Skeletal muscle tissue (tissue), 3 donors: ENCODE measurements at regions not wholly inside any gene's neighbourhood (a gene's known extent, or its start where the extent isn't known, plus 50 kb on each side); places are given as distances from the start of the nearest gene placed in this dataset.

ENCODE experiments used
- H3K27ac ChIP-seq: one replicate; pipeline ENCODE4 v1.7.0; 2013; ENCODE audit warnings: mild to moderate bottlenecking, low read depth, low read length, inconsistent platforms
- H3K27me3 ChIP-seq, 3 donors: one replicate each; pipeline ENCODE4 v1.7.0; 2013; ENCODE audit warnings: low read length in 3 of 3; ENCODE audit not compliant: control insufficient read depth in 3 of 3, insufficient read depth in 3 of 3
- H3K36me3 ChIP-seq, 3 donors: one replicate each; pipeline ENCODE4 v1.7.0; 2013; ENCODE audit warnings: low read length in 3 of 3; ENCODE audit not compliant: control insufficient read depth in 3 of 3, insufficient read depth in 3 of 3
- H3K4me1 ChIP-seq, 3 donors: one replicate each; pipeline ENCODE4 v1.7.0; 2013; ENCODE audit warnings: low read length in 3 of 3, mild to moderate bottlenecking in 3 of 3; ENCODE audit not compliant: control insufficient read depth in 3 of 3, insufficient read depth in 3 of 3
- H3K4me3 ChIP-seq, 3 donors: one replicate each; pipeline ENCODE4 v1.7.0; 2013; ENCODE audit warnings: low read length in 3 of 3
- H3K9ac ChIP-seq, 3 donors: one replicate each; pipeline ENCODE4 v1.7.0; 2013; ENCODE audit warnings: low read length in 3 of 3, mild to moderate bottlenecking in 3 of 3, moderate library complexity in 2 of 3, low read depth in 1 of 3
- H3K9me3 ChIP-seq, 3 donors: one replicate each; pipeline ENCODE4 v1.7.0; 2013; ENCODE audit warnings: low read length in 3 of 3; ENCODE audit not compliant: control insufficient read depth in 3 of 3
- donor health status: Osteomylitis.

GRCh38 chr16:72664056-72664508 is 383.8 kb downstream of the ZFHX3 start:
- no peak overlapping the region for H3K27ac ChIP-seq
- peaks cover 9 to 12% (median 12%) of the 10 kb centered on the region in 3 donors for H3K4me1 ChIP-seq
- H3K27me3 ChIP-seq, result no peaks in the 10 kb centered on the region
- peak overlapping the region; percentile 78 to 84 (median 82) for H3K9ac ChIP-seq
- no peaks in the 10 kb centered on the region for H3K9me3 ChIP-seq
- H3K4me3 ChIP-seq, result peak overlapping the region; percentile 76 to 93 (median 78)
- no peaks in the 10 kb centered on the region for H3K36me3 ChIP-seq

- Histone ChIP-seq H3K4me3 (no peak overlapping the region), H3K9me3 (no peaks in the 10 kb centered on the region), H3K4me1 (peaks cover 4 to 6% (median 5%) of the 10 kb centered on the region in 3 donors), H3K27ac (no peak overlapping the region), H3K27me3 (no peaks in the 10 kb centered on the region), H3K36me3 (no peaks in the 10 kb centered on the region), H3K9ac (no peak overlapping the region)
These were observed 388.8 kb downstream of the ZFHX3 start for GRCh38 chr16:72658888-72659717.

DNA sequence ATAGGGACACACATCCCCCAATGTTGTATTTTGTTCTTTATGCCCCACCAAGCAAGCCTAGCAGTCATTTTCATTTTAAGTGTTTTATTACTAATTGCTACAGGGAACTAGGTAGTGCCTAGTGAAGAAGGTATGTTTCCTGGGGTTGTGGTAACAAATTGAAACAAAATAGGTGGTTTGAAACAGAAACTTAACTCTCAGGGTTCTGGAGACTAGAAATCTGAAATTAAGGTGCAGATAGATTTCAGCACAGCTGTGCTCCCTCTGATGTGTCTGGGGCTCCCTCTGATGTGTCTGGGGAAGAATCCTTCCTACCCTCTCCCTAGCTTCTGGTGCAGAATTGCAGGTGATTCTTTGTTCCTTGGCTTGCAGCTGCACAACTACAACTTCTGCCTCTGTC is 390.1 kb downstream of the ZFHX3 start:
- Histone ChIP-seq H3K27ac (no peak overlapping the region), H3K4me3 (no peak overlapping the region), H3K36me3 (no peaks in the 10 kb centered on the region)

DNA sequence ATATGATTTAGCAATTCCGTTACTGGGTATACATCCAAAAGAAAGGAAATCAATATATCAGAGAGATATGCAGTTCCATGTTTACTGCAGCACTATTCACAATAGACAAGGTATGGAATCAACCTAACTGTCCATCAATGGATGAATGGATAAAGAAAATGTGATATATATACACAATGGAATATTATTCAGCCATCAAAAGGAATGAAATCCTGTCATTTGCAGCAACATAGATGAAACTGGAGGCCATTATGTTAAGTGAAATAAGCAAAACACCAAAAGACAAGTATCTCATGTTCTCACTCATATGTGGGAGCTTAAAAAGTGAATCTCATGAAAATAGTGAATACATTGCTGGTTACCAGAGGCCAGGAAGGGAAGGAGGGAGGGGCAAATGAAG is 390.8 kb downstream of the ZFHX3 start:
- H3K36me3 ChIP-seq, result no peaks in the 10 kb centered on the region
- H3K9me3 ChIP-seq, result no peaks in the 10 kb centered on the region
- H3K27me3 ChIP-seq, result no peaks in the 10 kb centered on the region
- no peak overlapping the region for H3K9ac ChIP-seq
- H3K4me3 ChIP-seq, result no peak overlapping the region
- H3K4me1 ChIP-seq, result no peaks in the 10 kb centered on the region
- H3K27ac ChIP-seq, result no peak overlapping the region

More for the DNA sequence above, 390.1 kb downstream of the ZFHX3 start:
- H3K9ac ChIP-seq, result no peak overlapping the region
- H3K27me3 ChIP-seq, result no peaks in the 10 kb centered on the region
- no peaks in the 10 kb centered on the region for H3K9me3 ChIP-seq
- H3K4me1 ChIP-seq, result no peaks in the 10 kb centered on the region

GRCh38 chr16:72654535-72654934 is 393.4 kb downstream of the ZFHX3 start:
- no peaks in the 10 kb centered on the region for H3K9me3 ChIP-seq
- no peaks in the 10 kb centered on the region for H3K27me3 ChIP-seq
- H3K36me3 ChIP-seq, result no peaks in the 10 kb centered on the region
- no peak overlapping the region for H3K9ac ChIP-seq
- no peak overlapping the region for H3K27ac ChIP-seq
- H3K4me1 ChIP-seq, result no peaks in the 10 kb centered on the region
- no peak overlapping the region for H3K4me3 ChIP-seq

DNA sequence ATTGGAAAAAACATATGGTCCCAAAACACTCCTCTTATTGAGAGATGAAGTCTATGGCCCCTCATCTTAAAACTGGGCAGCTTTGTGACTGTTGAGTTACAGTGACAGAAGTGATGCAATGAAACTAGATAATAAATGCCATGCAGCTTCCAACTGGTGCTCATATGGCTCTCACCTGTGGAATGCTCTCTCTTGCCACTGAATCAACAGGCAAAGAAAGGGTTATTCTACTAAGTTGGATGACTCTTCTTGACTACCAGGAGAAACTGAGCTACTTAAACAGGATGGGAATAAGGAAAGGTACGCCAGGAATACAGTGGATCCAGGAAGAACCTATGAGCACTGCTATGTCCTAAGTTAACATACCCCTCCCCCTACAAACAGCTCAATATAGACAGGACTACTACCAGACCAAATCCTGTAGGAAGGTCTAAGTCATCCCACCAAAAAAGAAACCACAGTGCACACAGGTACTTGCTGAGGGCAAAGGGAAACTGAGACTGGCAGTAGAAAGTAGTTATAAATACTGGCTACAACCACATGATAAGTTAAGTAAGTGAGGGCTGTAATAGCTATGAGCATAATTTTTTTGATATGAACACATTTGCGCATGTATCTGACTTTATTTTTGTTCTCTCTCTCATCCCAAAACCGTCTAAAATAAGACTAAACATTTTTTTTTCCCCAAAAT is 398.5 kb downstream of the ZFHX3 start:
- no peaks in the 10 kb centered on the region for H3K9me3 ChIP-seq
- H3K27me3 ChIP-seq, result no peaks in the 10 kb centered on the region
- no peaks in the 10 kb centered on the region for H3K4me1 ChIP-seq
- H3K36me3 ChIP-seq, result no peaks in the 10 kb centered on the region
- no peak overlapping the region for H3K4me3 ChIP-seq
- H3K9ac ChIP-seq, result no peak overlapping the region
- no peak overlapping the region for H3K27ac ChIP-seq

DNA sequence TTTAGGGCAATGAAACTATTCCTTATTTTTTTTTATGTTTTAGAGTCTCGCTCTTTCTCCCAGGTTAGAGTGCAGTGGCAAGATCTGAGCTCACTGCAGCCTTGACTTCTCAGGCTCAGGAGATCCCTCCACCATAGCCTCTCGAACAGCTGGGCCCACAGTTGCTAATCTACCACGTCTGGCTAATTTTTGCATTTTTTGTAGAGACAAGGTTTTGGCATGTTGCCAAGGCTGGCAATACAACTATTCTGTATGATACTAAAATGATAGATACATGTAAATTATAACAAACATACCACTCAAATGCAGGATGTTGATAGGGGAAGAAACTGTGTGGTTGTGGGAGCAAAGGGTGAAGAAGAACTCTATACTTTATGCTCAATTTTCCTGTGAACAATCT is 401.3 kb downstream of the ZFHX3 start:
- Histone ChIP-seq H3K27ac (no peak overlapping the region), H3K36me3 (no peaks in the 10 kb centered on the region), H3K9me3 (peaks cover 0 to 3% (median 0%) of the 10 kb centered on the region in 3 donors)

GRCh38 chr16:72645538-72645937 is 402.4 kb downstream of the ZFHX3 start:
- H3K4me3 ChIP-seq, result no peak overlapping the region
- no peaks in the 10 kb centered on the region for H3K27me3 ChIP-seq
- no peaks in the 10 kb centered on the region for H3K4me1 ChIP-seq
- no peak overlapping the region for H3K9ac ChIP-seq
- H3K27ac ChIP-seq, result no peak overlapping the region
- H3K9me3 ChIP-seq, result peaks cover 0 to 4% (median 0%) of the 10 kb centered on the region in 3 donors
- no peaks in the 10 kb centered on the region for H3K36me3 ChIP-seq

More for the DNA sequence above, 401.3 kb downstream of the ZFHX3 start:
- no peaks in the 10 kb centered on the region for H3K4me1 ChIP-seq
- no peak overlapping the region for H3K9ac ChIP-seq
- H3K4me3 ChIP-seq, result no peak overlapping the region
- H3K27me3 ChIP-seq, result no peaks in the 10 kb centered on the region

DNA sequence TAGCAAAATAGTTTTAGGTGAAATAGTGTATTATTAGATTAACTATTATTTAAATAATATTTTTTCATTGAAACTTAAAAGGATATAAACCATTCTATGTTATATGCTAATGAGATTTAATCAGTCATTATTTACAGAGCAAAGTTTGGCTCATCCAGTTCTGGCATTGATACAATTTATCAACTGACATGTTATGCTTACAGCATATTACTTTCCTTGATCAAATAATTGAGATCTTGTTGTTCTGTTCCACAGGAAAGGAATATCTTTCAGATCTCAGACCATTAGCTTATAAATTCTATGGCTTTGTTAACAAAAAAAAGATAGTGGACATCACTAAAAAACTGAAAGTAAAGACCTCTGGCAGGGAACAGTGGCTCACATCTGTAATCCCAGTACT is 403.0 kb downstream of the ZFHX3 start:
- H3K4me3 ChIP-seq, result no peak overlapping the region
- H3K4me1 ChIP-seq, result no peaks in the 10 kb centered on the region
- H3K9me3 ChIP-seq, result peaks cover 0 to 4% (median 0%) of the 10 kb centered on the region in 3 donors
- no peaks in the 10 kb centered on the region for H3K27me3 ChIP-seq
- H3K9ac ChIP-seq, result no peak overlapping the region
- no peaks in the 10 kb centered on the region for H3K36me3 ChIP-seq
- H3K27ac ChIP-seq, result no peak overlapping the region

DNA sequence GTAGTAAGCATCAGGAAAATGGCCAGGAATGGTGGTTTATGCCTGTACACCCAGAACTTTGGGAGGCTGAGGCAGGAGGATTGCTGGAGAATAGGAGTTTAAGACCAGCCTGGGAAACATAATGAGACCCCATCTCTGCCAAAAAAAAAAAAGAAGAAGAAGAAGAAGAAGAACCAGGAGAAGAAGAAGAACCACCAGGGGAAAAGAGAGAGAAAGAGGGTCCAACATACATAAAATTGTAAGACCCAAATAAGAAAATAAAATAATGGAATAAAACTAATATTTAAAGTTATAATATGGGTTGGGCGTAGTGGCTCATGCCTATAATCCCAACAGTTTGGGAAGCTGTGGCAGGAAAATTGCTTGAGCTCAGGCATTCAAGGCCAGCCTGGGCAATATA is 408.4 kb downstream of the ZFHX3 start:
- no peaks in the 10 kb centered on the region for H3K4me1 ChIP-seq
- no peaks in the 10 kb centered on the region for H3K36me3 ChIP-seq
- peaks cover 0 to 4% (median 4%) of the 10 kb centered on the region in 3 donors for H3K9me3 ChIP-seq
- H3K4me3 ChIP-seq, result no peak overlapping the region
- H3K9ac ChIP-seq, result no peak overlapping the region
- no peak overlapping the region for H3K27ac ChIP-seq
- H3K27me3 ChIP-seq, result no peaks in the 10 kb centered on the region
